ENCODE measurements at regions not wholly inside any gene's neighbourhood (a gene's known extent, or its start where the extent isn't known, plus 50 kb on each side); places are given as distances from the start of the nearest gene placed in this dataset.

DNA sequence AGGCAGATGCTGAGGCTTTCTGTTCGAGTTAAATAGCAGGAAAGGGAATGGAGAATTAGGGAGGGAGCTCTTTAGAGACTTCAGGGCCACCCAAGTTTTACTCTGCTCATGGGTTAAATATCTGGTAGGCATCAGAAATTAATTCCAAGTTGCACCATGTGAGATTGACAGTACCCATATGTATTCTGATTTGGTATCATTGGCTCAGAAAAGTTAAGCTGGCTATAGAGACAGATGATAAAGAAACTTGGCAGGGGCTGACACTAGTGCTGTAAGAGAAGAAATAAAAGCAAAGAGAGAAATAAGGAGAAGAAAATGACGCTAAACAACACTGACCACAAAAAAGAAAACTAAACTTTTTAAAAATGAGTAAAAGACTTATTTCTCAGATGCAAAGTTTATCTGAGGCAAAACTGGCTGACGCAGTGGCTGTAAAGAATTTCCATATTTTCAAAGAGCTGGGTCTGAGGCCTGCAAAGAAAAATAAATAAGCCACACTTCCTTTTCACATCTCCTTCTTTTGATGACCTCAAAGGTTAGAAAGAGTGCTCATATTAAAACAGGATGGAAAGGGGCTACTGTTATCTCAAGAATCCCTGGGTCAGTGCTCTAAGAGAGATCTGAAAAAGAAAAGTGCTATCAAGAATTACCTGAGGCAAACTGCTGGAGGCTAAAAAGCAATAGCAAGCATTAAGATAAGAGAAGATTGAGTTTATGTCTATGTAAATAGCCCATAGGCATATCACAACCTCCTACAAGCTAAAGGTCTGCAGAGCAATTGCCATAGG is 399.0 kb upstream of the MEF2C start:
- H3K36me3 Mint-ChIP-seq (ENCODE audit: unreplicated experiment): no peaks in the 10 kb centered on the region
- H3K4me1 Mint-ChIP-seq (ENCODE audit: low read depth, unreplicated experiment): no peaks in the 10 kb centered on the region
- TF ChIP-seq, protein P1, sequence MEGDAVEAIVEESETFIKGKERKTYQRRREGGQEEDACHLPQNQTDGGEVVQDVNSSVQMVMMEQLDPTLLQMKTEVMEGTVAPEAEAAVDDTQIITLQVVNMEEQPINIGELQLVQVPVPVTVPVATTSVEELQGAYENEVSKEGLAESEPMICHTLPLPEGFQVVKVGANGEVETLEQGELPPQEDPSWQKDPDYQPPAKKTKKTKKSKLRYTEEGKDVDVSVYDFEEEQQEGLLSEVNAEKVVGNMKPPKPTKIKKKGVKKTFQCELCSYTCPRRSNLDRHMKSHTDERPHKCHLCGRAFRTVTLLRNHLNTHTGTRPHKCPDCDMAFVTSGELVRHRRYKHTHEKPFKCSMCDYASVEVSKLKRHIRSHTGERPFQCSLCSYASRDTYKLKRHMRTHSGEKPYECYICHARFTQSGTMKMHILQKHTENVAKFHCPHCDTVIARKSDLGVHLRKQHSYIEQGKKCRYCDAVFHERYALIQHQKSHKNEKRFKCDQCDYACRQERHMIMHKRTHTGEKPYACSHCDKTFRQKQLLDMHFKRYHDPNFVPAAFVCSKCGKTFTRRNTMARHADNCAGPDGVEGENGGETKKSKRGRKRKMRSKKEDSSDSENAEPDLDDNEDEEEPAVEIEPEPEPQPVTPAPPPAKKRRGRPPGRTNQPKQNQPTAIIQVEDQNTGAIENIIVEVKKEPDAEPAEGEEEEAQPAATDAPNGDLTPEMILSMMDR (IDR thresholded peaks at IDR 0.05; ENCODE audit: partially characterized antibody, unreplicated experiment): no peak
- peaks cover 1% of the 10 kb centered on the region for H3K9me3 Mint-ChIP-seq (ENCODE audit: unreplicated experiment)
- H3K27ac Mint-ChIP-seq (ENCODE audit: unreplicated experiment): no peak overlapping the region
- DNase-seq: no peak
- H3K4me3 Mint-ChIP-seq (ENCODE audit: unreplicated experiment): no peak overlapping the region
- H3K27me3 Mint-ChIP-seq (ENCODE audit: unreplicated experiment): peaks cover 4% of the 10 kb centered on the region

GRCh38 chr5:89281211-89281610 is 398.2 kb upstream of the MEF2C start:
- no peaks in the 10 kb centered on the region for H3K36me3 Mint-ChIP-seq (ENCODE audit: unreplicated experiment)
- no peak for DNase-seq
- H3K27ac Mint-ChIP-seq (ENCODE audit: unreplicated experiment): no peak overlapping the region
- peaks cover 1% of the 10 kb centered on the region for H3K27me3 Mint-ChIP-seq (ENCODE audit: unreplicated experiment)
- TF ChIP-seq, protein P1 (IDR thresholded peaks at IDR 0.05; ENCODE audit: partially characterized antibody, unreplicated experiment): no peak
- no peaks in the 10 kb centered on the region for H3K4me1 Mint-ChIP-seq (ENCODE audit: low read depth, unreplicated experiment)
- no peak overlapping the region for H3K4me3 Mint-ChIP-seq (ENCODE audit: unreplicated experiment)
- H3K9me3 Mint-ChIP-seq (ENCODE audit: unreplicated experiment): peaks cover 1% of the 10 kb centered on the region

GRCh38 chr5:89280103-89281037 is 397.4 kb upstream of the MEF2C start:
- TF ChIP-seq, protein P1 (IDR thresholded peaks at IDR 0.05; ENCODE audit: partially characterized antibody, unreplicated experiment): no peak
- Mint-ChIP-seq H3K27ac (ENCODE audit: unreplicated experiment) (no peak overlapping the region), H3K9me3 (ENCODE audit: unreplicated experiment) (peaks cover 1% of the 10 kb centered on the region), H3K4me3 (ENCODE audit: unreplicated experiment) (no peak overlapping the region), H3K27me3 (ENCODE audit: unreplicated experiment) (peaks cover 1% of the 10 kb centered on the region), H3K36me3 (ENCODE audit: unreplicated experiment) (no peaks in the 10 kb centered on the region), H3K4me1 (ENCODE audit: low read depth, unreplicated experiment) (no peaks in the 10 kb centered on the region)
- no peak for DNase-seq

GRCh38 chr5:89279391-89280036 is 396.5 kb upstream of the MEF2C start:
- H3K36me3 Mint-ChIP-seq (ENCODE audit: unreplicated experiment): no peaks in the 10 kb centered on the region
- no peak overlapping the region for H3K27ac Mint-ChIP-seq (ENCODE audit: unreplicated experiment)
- H3K4me3 Mint-ChIP-seq (ENCODE audit: unreplicated experiment): no peak overlapping the region
- no peaks in the 10 kb centered on the region for H3K4me1 Mint-ChIP-seq (ENCODE audit: low read depth, unreplicated experiment)
- TF ChIP-seq, protein P1 (IDR thresholded peaks at IDR 0.05; ENCODE audit: partially characterized antibody, unreplicated experiment): no peak
- no peak for DNase-seq
- no peaks in the 10 kb centered on the region for H3K27me3 Mint-ChIP-seq (ENCODE audit: unreplicated experiment)
- H3K9me3 Mint-ChIP-seq (ENCODE audit: unreplicated experiment): peaks cover 1% of the 10 kb centered on the region
